H1 (cell line): ENCODE measurements at regions not wholly inside any gene's neighbourhood (a gene's known extent, or its start where the extent isn't known, plus 50 kb on each side); places are given as distances from the start of the nearest gene placed in this dataset.

Source experiments
- CTCF ChIA-PET: fragments of 300-600 bp; sonication (Branson Sonifier 250); formaldehyde crosslinking; loops from one replicate; lab custom pipeline; 2021; ENCODE audit not compliant: partially characterized antibody; lab: Charles Lee
- POLR2A ChIA-PET: fragments of 300-600 bp; sonication (Branson Sonifier 250); formaldehyde crosslinking; loops from one replicate; lab custom pipeline; 2021; ENCODE audit warnings: inconsistent platforms; ENCODE audit not compliant: partially characterized antibody; lab: Charles Lee
- DNase-seq, 2 experiments: peaks; one replicate each; pipeline versions ENCODE4 v3.0.0 to v3.0.0-alpha.2; 2010 to 2022; ENCODE audit warnings: low spot score in 2 of 2, low read depth in 1 of 2, mixed read lengths in 1 of 2
- FAIRE-seq: peaks from 2 replicates; lab custom pipeline; 2011; peaks lifted over from hg19 to GRCh38; lab: Jason Lieb, UNC
- H2AFZ ChIP-seq: 2 replicates; pipeline ENCODE4 v1.8.1; 2012; ENCODE audit warnings: low read length, inconsistent platforms
- H2AK5ac ChIP-seq: 2 replicates; pipeline ENCODE4 v1.6.1; 2013; ENCODE audit warnings: low read depth, low read length
- H2BK120ac ChIP-seq: replicated peaks from 2 replicates; pipeline ENCODE3; 2013; ENCODE audit warnings: low read depth, low read length, inconsistent platforms
- H2BK12ac ChIP-seq: 2 replicates; pipeline ENCODE4 v1.6.1; 2013; ENCODE audit warnings: low read depth, low read length
- H2BK15ac ChIP-seq: 2 replicates; pipeline ENCODE4 v1.6.1; 2013; ENCODE audit warnings: low read length
- H2BK20ac ChIP-seq: 2 replicates; pipeline ENCODE4 v1.6.1; 2013; ENCODE audit warnings: low read length
- H2BK5ac ChIP-seq: 2 replicates; pipeline ENCODE4 v1.6.1; 2013; ENCODE audit warnings: low read depth, low read length
- H3K14ac ChIP-seq: 2 replicates; pipeline ENCODE4 v1.6.1; 2013; ENCODE audit warnings: inconsistent platforms; ENCODE audit not compliant: insufficient read length
- H3K18ac ChIP-seq: 2 replicates; pipeline ENCODE4 v1.6.1; 2013; ENCODE audit warnings: low read length; ENCODE audit errors: extremely low read depth
- H3K23ac ChIP-seq: 2 replicates; pipeline ENCODE4 v1.6.1; 2013; ENCODE audit warnings: inconsistent platforms; ENCODE audit not compliant: insufficient read length
- H3K23me2 ChIP-seq: 2 replicates; pipeline ENCODE4 v1.6.1; 2013; ENCODE audit warnings: low read depth, low read length
- H3K27ac ChIP-seq: 2 replicates; pipeline ENCODE4 v1.6.1; 2011; ENCODE audit warnings: low read depth, low read length, inconsistent platforms
- H3K27me3 ChIP-seq, 4 experiments: replicated peaks in 1 of 4; 1 replicate in 1 of 4; 2 replicates in 3 of 4; pipeline versions ENCODE4 v1.6.1 to v1.8.1; 2011 to 2013; ENCODE audit warnings: low read length in 3 of 4, mild to moderate bottlenecking in 3 of 4, inconsistent platforms in 2 of 4, mixed read lengths in 2 of 4, moderate library complexity in 1 of 4; ENCODE audit not compliant: control insufficient read depth in 3 of 4, insufficient read depth in 3 of 4; ENCODE audit errors: extremely low read depth in 1 of 4
- H3K36me3 ChIP-seq, 4 experiments: 2 replicates each; pipeline versions ENCODE4 v1.6.1 to v1.8.1; 2011 to 2013; ENCODE audit warnings: mild to moderate bottlenecking in 4 of 4, low read length in 3 of 4, moderate library complexity in 2 of 4, control low read depth in 1 of 4, inconsistent platforms in 1 of 4; ENCODE audit not compliant: insufficient read depth in 4 of 4, control insufficient read depth in 2 of 4
- H3K4ac ChIP-seq: replicated peaks from 2 replicates; pipeline ENCODE3; 2013; ENCODE audit warnings: low read length, low read depth, mixed read lengths, inconsistent platforms; ENCODE audit not compliant: insufficient read length
- H3K4me1 ChIP-seq, 4 experiments: replicated peaks in 1 of 4; 1 replicate in 1 of 4; 2 replicates in 3 of 4; pipeline versions ENCODE4 v1.6.1 to v1.8.1; 2011 to 2013; ENCODE audit warnings: low read length in 3 of 4, inconsistent platforms in 2 of 4, mixed read lengths in 1 of 4; ENCODE audit not compliant: insufficient read depth in 4 of 4, control insufficient read depth in 3 of 4
- H3K4me2 ChIP-seq, 2 experiments: 2 replicates each; pipeline versions ENCODE4 v1.6.1 to v1.8.1; 2011 to 2013; ENCODE audit warnings: low read depth in 2 of 2, low read length in 2 of 2, control low read depth in 1 of 2, inconsistent platforms in 1 of 2, mild to moderate bottlenecking in 1 of 2; ENCODE audit not compliant: insufficient read depth in 1 of 2
- H3K4me3 ChIP-seq, 4 experiments: fragments of 200-600, 300-600 bp in 1 of 4; sonication (generic), shearing (Covaris generic), sonication (Bioruptor Twin) in 1 of 4; 2 replicates each; pipeline versions ENCODE4 v1.5.1 to v1.8.1; 2011 to 2016; ENCODE audit warnings: low read length in 4 of 4, low read depth in 3 of 4, control low read depth in 2 of 4, inconsistent platforms in 2 of 4, mild to moderate bottlenecking in 2 of 4, mixed read lengths in 1 of 4, moderate library complexity in 1 of 4; ENCODE audit not compliant: insufficient read depth in 2 of 4; ENCODE audit errors: extremely low read depth in 1 of 4
- H3K56ac ChIP-seq: replicated peaks from 2 replicates; pipeline ENCODE3; 2013; ENCODE audit warnings: low read depth, mild to moderate bottlenecking, mixed read lengths, low read length, inconsistent platforms; ENCODE audit not compliant: insufficient read length
- H3K79me1 ChIP-seq: 2 replicates; pipeline ENCODE4 v1.6.1; 2013; ENCODE audit warnings: low read depth, low read length, control low read depth
- H3K79me2 ChIP-seq, 2 experiments: 2 replicates each; pipeline versions ENCODE4 v1.6.1 to v1.8.1; 2012 to 2013; ENCODE audit warnings: low read length in 2 of 2, mild to moderate bottlenecking in 2 of 2, inconsistent platforms in 1 of 2; ENCODE audit not compliant: insufficient read depth in 2 of 2, control insufficient read depth in 1 of 2
- H3K9ac ChIP-seq, 4 experiments: replicated peaks in 1 of 4; 1 replicate in 1 of 4; 2 replicates in 3 of 4; pipeline versions ENCODE4 v1.6.1 to v1.8.1; 2011 to 2013; ENCODE audit warnings: low read depth in 3 of 4, low read length in 3 of 4, control low read depth in 2 of 4, mild to moderate bottlenecking in 2 of 4, moderate library complexity in 2 of 4, inconsistent platforms in 1 of 4; ENCODE audit errors: extremely low read depth in 1 of 4
- H3K9me3 ChIP-seq, 2 experiments: 2 replicates each; pipeline versions ENCODE4 v1.6.1 to v1.8.1; 2012 to 2013; ENCODE audit warnings: mild to moderate bottlenecking in 2 of 2, moderate library complexity in 2 of 2, control low read depth in 1 of 2, inconsistent platforms in 1 of 2, low read depth in 1 of 2, low read length in 1 of 2, mixed read lengths in 1 of 2; ENCODE audit not compliant: insufficient read depth in 2 of 2
- H4K20me1 ChIP-seq, 2 experiments: replicated peaks in 1 of 2; 2 replicates each; pipeline versions ENCODE3 to v1.8.1; 2011 to 2013; ENCODE audit warnings: inconsistent platforms in 2 of 2, low read length in 2 of 2, mild to moderate bottlenecking in 1 of 2; ENCODE audit not compliant: insufficient read depth in 2 of 2, control insufficient read depth in 1 of 2
- H4K5ac ChIP-seq: 2 replicates; pipeline ENCODE4 v1.6.1; 2013; ENCODE audit warnings: low read length, low read depth, mixed read lengths, inconsistent platforms; ENCODE audit not compliant: insufficient read length
- H4K8ac ChIP-seq: 2 replicates; pipeline ENCODE4 v1.8.0; 2013; ENCODE audit warnings: mild to moderate bottlenecking, moderate library complexity, low read length, inconsistent platforms; ENCODE audit not compliant: insufficient read depth; ENCODE audit errors: extremely low read depth
- H4K91ac ChIP-seq: replicated peaks from 2 replicates; pipeline ENCODE3; 2013; ENCODE audit warnings: low read length, mixed read lengths, inconsistent platforms; ENCODE audit not compliant: insufficient read length
- BACH1 ChIP-seq: IDR thresholded peaks from 2 replicates; pipeline ENCODE4 v1.6.1; 2012; ENCODE audit warnings: low read length, improper control_type of control experiment
- CBX5 ChIP-seq: fragments of 300-800, 300-1000 bp; sonication (generic); IDR thresholded peaks from 2 replicates; pipeline ENCODE4 v1.7.1; 2016; ENCODE audit warnings: antibody characterized with exemption, low read length, low read depth
- POLR2AphosphoS5 ChIP-seq: IDR thresholded peaks from 2 replicates; pipeline ENCODE4 v1.6.1; 2011; ENCODE audit warnings: low read depth, low read length
- WGBS, 2 experiments: shearing (Covaris generic) in 1 of 2; methylation state at CpG; one replicate each; pipeline versions ENCODE4 v1.1.6 to v1.1.7; 2013 to 2015; ENCODE audit warnings: low lambda C conversion rate in 2 of 2, mixed read lengths in 2 of 2, inconsistent platforms in 1 of 2, low coverage in 1 of 2, missing lambda C conversion rate in 1 of 2; ENCODE audit not compliant: insufficient replicate concordance in 2 of 2, insufficient coverage in 1 of 2, insufficient read length in 1 of 2; ENCODE audit errors: extremely low coverage in 1 of 2, missing lambda C conversion rate in 1 of 2; 5-methylcytosine and 5-hydroxymethylcytosine counted together
- TF ChIP-seq, protein P1 (sequence below): IDR thresholded peaks from 2 replicates; pipeline ENCODE4 v1.6.1; 2012; ENCODE audit warnings: inconsistent platforms

DNA sequence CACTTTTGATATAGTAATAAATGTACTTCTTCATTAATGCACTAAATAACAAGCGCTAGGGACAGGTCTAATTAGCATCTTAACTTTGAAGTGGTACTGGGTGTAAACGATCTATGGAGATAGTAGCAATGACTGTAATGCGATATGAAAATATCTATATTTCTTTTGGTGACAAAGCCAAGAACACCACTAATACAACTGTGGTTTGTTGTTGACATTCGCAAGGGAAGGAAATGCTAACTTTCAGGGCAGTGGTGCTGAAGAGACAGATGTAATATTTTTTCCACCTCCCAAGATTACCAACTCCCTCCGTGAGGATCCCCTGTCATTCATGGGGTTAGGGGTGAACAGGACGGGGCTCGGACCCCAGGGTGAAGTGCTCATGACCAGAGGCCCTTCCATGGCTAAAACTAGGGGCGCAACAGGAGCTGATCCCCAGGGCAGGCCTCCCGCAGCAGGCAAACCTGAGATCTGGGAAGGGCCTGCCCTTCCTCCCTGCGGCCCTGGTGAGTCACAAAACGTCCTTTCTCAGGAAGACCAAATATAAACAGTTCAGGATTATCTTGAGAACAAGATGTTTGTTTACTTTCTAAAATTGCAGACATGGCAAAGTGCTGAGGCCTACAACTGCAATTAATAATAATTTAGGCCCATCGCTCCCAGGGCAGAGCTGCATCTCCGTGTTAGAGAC lies 65.0 kb upstream of the TOX2 start:
- Histone ChIP-seq H3K36me3 (no peaks in the 10 kb centered on the region), H3K4ac (no peak overlapping the region), H3K14ac (no peak overlapping the region), H2AK5ac (no peak overlapping the region), H3K9ac (no peak overlapping the region), H4K91ac (no peak overlapping the region), H2BK20ac (no peak overlapping the region), H3K4me2 (no peak overlapping the region), H3K27me3 (no peaks in the 10 kb centered on the region), H2BK12ac (no peak overlapping the region), H2BK5ac (no peak overlapping the region), H3K4me1 (no peaks in the 10 kb centered on the region), H2BK120ac (no peak overlapping the region), H3K23me2 (no peaks in the 10 kb centered on the region), H3K4me3 (no peak overlapping the region), H3K56ac (no peak overlapping the region), H3K79me1 (no peaks in the 10 kb centered on the region), H4K8ac (no peak overlapping the region), H3K18ac (no peak overlapping the region), H2AFZ (peak overlapping the region; percentile 76), H4K5ac (no peak overlapping the region), H3K79me2 (no peaks in the 10 kb centered on the region), H3K23ac (no peak overlapping the region), H2BK15ac (no peak overlapping the region), H4K20me1 (no peaks in the 10 kb centered on the region), H3K27ac (no peak overlapping the region), H3K9me3 (no peaks in the 10 kb centered on the region)
- FAIRE-seq: no peak
- ChIA-PET POLR2A (no interaction called here), CTCF (no interaction called here)
- 90% methylated on average over 13 of the region's 13 CpGs; no CpG with 5 or more reads in 1 of the 2 experiments for WGBS, 2 experiments
- no peak for DNase-seq
- TF ChIP-seq CBX5: no peak
- TF ChIP-seq POLR2AphosphoS5: no peak
- TF ChIP-seq, protein P1, sequence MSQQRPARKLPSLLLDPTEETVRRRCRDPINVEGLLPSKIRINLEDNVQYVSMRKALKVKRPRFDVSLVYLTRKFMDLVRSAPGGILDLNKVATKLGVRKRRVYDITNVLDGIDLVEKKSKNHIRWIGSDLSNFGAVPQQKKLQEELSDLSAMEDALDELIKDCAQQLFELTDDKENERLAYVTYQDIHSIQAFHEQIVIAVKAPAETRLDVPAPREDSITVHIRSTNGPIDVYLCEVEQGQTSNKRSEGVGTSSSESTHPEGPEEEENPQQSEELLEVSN: no peak
- TF ChIP-seq BACH1: no peak
